HG03354 (cell line): ENCODE measurements at regions not wholly inside any gene's neighbourhood (a gene's known extent, or its start where the extent isn't known, plus 50 kb on each side); places are given as distances from the start of the nearest gene placed in this dataset.
A peak's percentile ranks its signal among the peaks of the same experiment; 100 is the strongest.

Experiments used
- ATAC-seq: cut with Tn5 transposase; IDR thresholded peaks from one replicate; pipeline ENCODE4 v1.9.1; 2021; ENCODE audit warnings: mild to moderate bottlenecking; ENCODE audit not compliant: unreplicated experiment, poor library complexity, severe bottlenecking

DNA sequence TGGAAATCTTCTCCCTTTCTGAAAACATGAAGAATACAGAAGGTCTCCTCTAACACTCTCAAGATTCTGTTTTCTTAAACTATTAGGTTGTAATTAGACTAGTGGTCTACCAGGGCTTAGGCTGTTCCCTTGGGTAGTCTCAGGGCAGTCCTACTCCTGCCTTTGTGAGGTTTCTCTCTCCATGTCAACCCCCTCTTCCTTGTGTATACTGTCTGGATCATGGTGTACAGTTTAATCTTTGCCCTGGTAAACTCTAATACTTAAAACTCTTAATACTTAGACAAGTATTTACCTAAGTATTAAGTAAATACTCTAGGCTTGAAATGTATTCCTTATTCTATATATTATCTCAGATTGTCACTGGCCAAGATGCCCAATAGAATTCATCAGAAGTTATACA lies 480.3 kb upstream of the TNP1 start:
- no peak for ATAC-seq

- ATAC-seq: no peak
Measured at GRCh38 chr2:217339753-217340152, 479.9 kb upstream of the TNP1 start.

GRCh38 chr2:217338306-217338916 lies 478.5 kb upstream of the TNP1 start:
- ATAC-seq: no peak

DNA sequence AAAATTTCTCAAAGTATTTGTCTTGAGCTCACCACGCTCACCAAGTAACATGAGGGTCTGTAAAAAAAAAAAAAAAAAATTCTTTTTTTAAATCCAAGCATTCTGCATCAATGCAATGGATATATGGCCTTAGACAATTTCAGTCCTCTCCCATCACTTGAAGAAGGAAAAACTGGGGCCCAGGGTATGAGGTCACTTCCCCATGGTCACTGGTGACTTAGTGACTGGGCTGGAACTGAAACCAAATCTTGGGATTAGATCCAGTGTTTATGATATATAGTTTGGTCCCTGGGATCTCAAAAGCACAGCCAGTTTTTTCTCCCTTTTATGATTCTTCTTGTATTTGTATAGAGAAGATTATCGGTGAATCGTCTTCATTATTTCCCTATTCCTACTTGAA lies 477.9 kb upstream of the TNP1 start:
- no peak for ATAC-seq

- no peak for ATAC-seq
Measured at GRCh38 chr2:217336694-217337093, 476.8 kb upstream of the TNP1 start.

- no peak for ATAC-seq
Measured at GRCh38 chr2:217335341-217335966, 475.6 kb upstream of the TNP1 start.

DNA sequence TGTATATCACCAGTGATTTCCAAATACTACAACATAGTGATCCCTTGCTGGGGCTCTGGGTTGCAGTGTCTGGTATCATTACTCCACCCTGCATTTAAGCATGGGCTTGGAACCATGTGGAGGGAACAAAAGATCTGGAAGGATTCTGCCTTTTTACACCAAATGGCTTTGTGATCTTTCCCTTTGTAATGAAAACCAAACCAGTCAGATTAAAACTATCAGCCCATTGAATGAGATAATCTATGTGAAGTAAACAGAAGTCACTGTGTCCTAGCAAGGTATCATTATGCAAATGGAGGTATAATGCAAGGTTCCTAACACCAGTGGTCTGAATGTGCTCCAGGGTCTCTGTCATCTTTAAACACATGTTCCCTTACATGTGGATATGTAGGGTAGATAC lies 474.7 kb upstream of the TNP1 start:
- ATAC-seq: no peak

DNA sequence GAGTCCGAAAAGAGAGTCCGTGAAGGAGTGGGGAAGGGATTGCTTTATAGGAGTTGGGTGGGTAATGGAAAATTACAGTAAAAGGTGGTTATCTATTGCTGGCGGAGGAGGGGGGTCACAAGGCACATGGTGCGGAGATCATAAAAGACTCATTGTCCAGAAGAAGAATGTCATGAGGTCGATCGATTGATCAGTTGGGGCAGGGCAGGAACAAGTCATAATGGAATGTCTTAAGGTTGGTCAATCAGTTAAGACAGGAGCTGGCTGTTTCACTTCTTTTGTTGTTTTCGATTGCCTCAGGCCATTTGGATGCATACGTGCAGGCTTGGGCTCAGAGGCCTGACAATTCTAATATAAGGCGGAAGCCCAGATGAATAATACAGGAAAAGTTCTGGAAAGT lies 473.0 kb upstream of the TNP1 start:
- no peak for ATAC-seq

- no peak for ATAC-seq
Measured at GRCh38 chr2:217332417-217332791, 472.5 kb upstream of the TNP1 start.

GRCh38 chr2:217331523-217332416 lies 471.9 kb upstream of the TNP1 start:
- ATAC-seq: no peak

GRCh38 chr2:217330647-217331046 lies 470.8 kb upstream of the TNP1 start:
- ATAC-seq: no peak

DNA sequence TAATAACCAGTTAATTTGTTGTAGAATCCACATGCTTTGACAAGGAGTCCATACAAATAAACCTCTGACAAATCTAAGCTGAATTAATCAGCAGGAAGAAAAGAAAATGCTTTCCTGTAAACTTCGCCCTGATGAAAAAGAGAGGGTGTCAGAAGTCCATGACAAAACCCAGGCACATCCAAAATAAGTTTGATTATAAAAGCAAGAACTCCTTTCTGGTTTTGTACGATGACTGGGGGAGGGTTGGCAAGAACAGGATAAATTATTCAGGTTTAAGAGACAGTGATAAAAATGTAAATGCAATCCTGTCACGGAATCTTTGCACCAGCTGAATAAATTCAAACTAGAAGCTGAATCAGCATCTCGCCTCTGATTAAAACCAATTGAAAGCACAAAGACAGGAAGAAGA lies 469.2 kb upstream of the TNP1 start:
- no peak for ATAC-seq

GRCh38 chr2:217328622-217328978 lies 468.7 kb upstream of the TNP1 start:
- no peak for ATAC-seq

- ATAC-seq: no peak
Measured at GRCh38 chr2:217327953-217328621, 468.2 kb upstream of the TNP1 start.

GRCh38 chr2:217326238-217327022 lies 466.6 kb upstream of the TNP1 start:
- ATAC-seq: no peak

- ATAC-seq: no peak
Measured at GRCh38 chr2:217325816-217326215, 466.0 kb upstream of the TNP1 start.

DNA sequence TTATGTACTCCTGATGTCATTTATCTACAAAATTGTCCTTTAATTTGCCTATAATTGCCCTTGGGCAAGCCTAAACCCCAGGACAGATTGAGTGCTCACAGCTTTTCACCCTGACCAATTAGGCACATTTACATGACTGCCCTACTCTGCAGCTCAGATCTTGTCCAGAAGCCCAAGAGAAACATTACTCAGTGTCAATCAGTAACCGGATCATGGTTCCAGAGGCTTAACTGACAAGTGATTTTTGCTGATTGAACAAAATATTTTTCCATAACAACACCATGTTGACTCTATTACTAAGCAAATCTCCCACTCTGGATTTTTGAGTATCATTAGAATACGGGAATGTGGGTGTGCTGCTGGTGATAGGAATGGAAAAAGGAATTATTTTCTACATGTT lies 465.4 kb upstream of the TNP1 start:
- ATAC-seq: no peak

- peak; percentile 96 for ATAC-seq
Measured at GRCh38 chr2:217316743-217317142, 456.9 kb upstream of the TNP1 start.

DNA sequence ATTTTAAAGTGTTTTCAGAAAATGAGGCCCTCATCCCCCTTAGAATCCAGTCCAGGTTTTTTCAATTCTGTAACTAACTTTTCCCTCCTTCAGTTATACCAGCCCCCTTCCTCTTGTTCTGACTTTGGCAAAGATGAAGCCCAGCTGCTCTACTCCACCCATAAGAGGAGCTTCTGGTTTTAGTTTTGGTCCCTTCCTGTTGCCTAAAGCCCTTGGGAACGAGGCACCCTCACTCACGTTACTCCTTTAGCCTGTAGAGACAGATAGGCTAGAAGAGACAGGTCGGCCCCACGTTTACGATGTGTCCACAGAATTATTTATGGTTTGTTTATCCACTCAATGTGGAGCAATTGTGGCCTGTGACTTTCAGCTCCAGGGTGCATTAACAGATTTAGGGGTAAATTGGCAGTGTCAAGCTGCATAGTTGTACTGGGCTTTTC lies 454.2 kb upstream of the TNP1 start:
- no peak for ATAC-seq

DNA sequence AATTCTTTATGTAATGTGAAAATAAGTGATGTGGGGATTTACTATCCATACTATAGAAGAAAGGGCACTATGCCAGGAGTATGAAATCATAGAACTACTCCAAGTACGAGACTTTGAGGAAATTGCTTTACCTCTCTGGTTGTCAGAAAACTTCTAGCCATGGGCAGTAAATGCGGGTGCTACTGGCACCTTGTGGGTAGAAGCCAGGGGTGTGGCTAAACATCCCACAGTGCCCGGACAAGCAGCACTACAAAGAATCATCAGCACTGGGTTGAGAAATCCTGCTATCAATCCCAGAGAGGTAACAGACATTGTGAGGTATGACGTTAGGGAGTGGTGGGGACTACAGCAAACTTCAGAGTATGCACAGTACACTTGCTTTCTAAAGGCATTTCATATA lies 453.5 kb upstream of the TNP1 start:
- no peak for ATAC-seq
